H1 (cell line): ENCODE measurements at regions not wholly inside any gene's neighbourhood (a gene's known extent, or its start where the extent isn't known, plus 50 kb on each side); places are given as distances from the start of the nearest gene placed in this dataset.

Experiments
- CTCF ChIA-PET: fragments of 300-600 bp; sonication (Branson Sonifier 250); formaldehyde crosslinking; loops from one replicate; lab custom pipeline; 2021; ENCODE audit not compliant: partially characterized antibody; lab: Charles Lee
- POLR2A ChIA-PET: fragments of 300-600 bp; sonication (Branson Sonifier 250); formaldehyde crosslinking; loops from one replicate; lab custom pipeline; 2021; ENCODE audit warnings: inconsistent platforms; ENCODE audit not compliant: partially characterized antibody; lab: Charles Lee
- DNase-seq, 2 experiments: peaks; one replicate each; pipeline versions ENCODE4 v3.0.0 to v3.0.0-alpha.2; 2010 to 2022; ENCODE audit warnings: low spot score in 2 of 2, low read depth in 1 of 2, mixed read lengths in 1 of 2
- FAIRE-seq: peaks from 2 replicates; lab custom pipeline; 2011; peaks lifted over from hg19 to GRCh38; lab: Jason Lieb, UNC
- H2AFZ ChIP-seq: 2 replicates; pipeline ENCODE4 v1.8.1; 2012; ENCODE audit warnings: low read length, inconsistent platforms
- H2AK5ac ChIP-seq: 2 replicates; pipeline ENCODE4 v1.6.1; 2013; ENCODE audit warnings: low read depth, low read length
- H2BK120ac ChIP-seq: replicated peaks from 2 replicates; pipeline ENCODE3; 2013; ENCODE audit warnings: low read depth, low read length, inconsistent platforms
- H2BK12ac ChIP-seq: 2 replicates; pipeline ENCODE4 v1.6.1; 2013; ENCODE audit warnings: low read depth, low read length
- H2BK15ac ChIP-seq: 2 replicates; pipeline ENCODE4 v1.6.1; 2013; ENCODE audit warnings: low read length
- H2BK20ac ChIP-seq: 2 replicates; pipeline ENCODE4 v1.6.1; 2013; ENCODE audit warnings: low read length
- H2BK5ac ChIP-seq: 2 replicates; pipeline ENCODE4 v1.6.1; 2013; ENCODE audit warnings: low read depth, low read length
- H3K14ac ChIP-seq: 2 replicates; pipeline ENCODE4 v1.6.1; 2013; ENCODE audit warnings: inconsistent platforms; ENCODE audit not compliant: insufficient read length
- H3K18ac ChIP-seq: 2 replicates; pipeline ENCODE4 v1.6.1; 2013; ENCODE audit warnings: low read length; ENCODE audit errors: extremely low read depth
- H3K23ac ChIP-seq: 2 replicates; pipeline ENCODE4 v1.6.1; 2013; ENCODE audit warnings: inconsistent platforms; ENCODE audit not compliant: insufficient read length
- H3K23me2 ChIP-seq: 2 replicates; pipeline ENCODE4 v1.6.1; 2013; ENCODE audit warnings: low read depth, low read length
- H3K27ac ChIP-seq: 2 replicates; pipeline ENCODE4 v1.6.1; 2011; ENCODE audit warnings: low read depth, low read length, inconsistent platforms
- H3K27me3 ChIP-seq, 4 experiments: replicated peaks in 1 of 4; 1 replicate in 1 of 4; 2 replicates in 3 of 4; pipeline versions ENCODE4 v1.6.1 to v1.8.1; 2011 to 2013; ENCODE audit warnings: low read length in 3 of 4, mild to moderate bottlenecking in 3 of 4, inconsistent platforms in 2 of 4, mixed read lengths in 2 of 4, moderate library complexity in 1 of 4; ENCODE audit not compliant: control insufficient read depth in 3 of 4, insufficient read depth in 3 of 4; ENCODE audit errors: extremely low read depth in 1 of 4
- H3K36me3 ChIP-seq, 4 experiments: 2 replicates each; pipeline versions ENCODE4 v1.6.1 to v1.8.1; 2011 to 2013; ENCODE audit warnings: mild to moderate bottlenecking in 4 of 4, low read length in 3 of 4, moderate library complexity in 2 of 4, control low read depth in 1 of 4, inconsistent platforms in 1 of 4; ENCODE audit not compliant: insufficient read depth in 4 of 4, control insufficient read depth in 2 of 4
- H3K4ac ChIP-seq: replicated peaks from 2 replicates; pipeline ENCODE3; 2013; ENCODE audit warnings: low read length, low read depth, mixed read lengths, inconsistent platforms; ENCODE audit not compliant: insufficient read length
- H3K4me1 ChIP-seq, 4 experiments: replicated peaks in 1 of 4; 1 replicate in 1 of 4; 2 replicates in 3 of 4; pipeline versions ENCODE4 v1.6.1 to v1.8.1; 2011 to 2013; ENCODE audit warnings: low read length in 3 of 4, inconsistent platforms in 2 of 4, mixed read lengths in 1 of 4; ENCODE audit not compliant: insufficient read depth in 4 of 4, control insufficient read depth in 3 of 4
- H3K4me2 ChIP-seq, 2 experiments: 2 replicates each; pipeline versions ENCODE4 v1.6.1 to v1.8.1; 2011 to 2013; ENCODE audit warnings: low read depth in 2 of 2, low read length in 2 of 2, control low read depth in 1 of 2, inconsistent platforms in 1 of 2, mild to moderate bottlenecking in 1 of 2; ENCODE audit not compliant: insufficient read depth in 1 of 2
- H3K4me3 ChIP-seq, 4 experiments: fragments of 200-600, 300-600 bp in 1 of 4; sonication (generic), shearing (Covaris generic), sonication (Bioruptor Twin) in 1 of 4; 2 replicates each; pipeline versions ENCODE4 v1.5.1 to v1.8.1; 2011 to 2016; ENCODE audit warnings: low read length in 4 of 4, low read depth in 3 of 4, control low read depth in 2 of 4, inconsistent platforms in 2 of 4, mild to moderate bottlenecking in 2 of 4, mixed read lengths in 1 of 4, moderate library complexity in 1 of 4; ENCODE audit not compliant: insufficient read depth in 2 of 4; ENCODE audit errors: extremely low read depth in 1 of 4
- H3K56ac ChIP-seq: replicated peaks from 2 replicates; pipeline ENCODE3; 2013; ENCODE audit warnings: low read depth, mild to moderate bottlenecking, mixed read lengths, low read length, inconsistent platforms; ENCODE audit not compliant: insufficient read length
- H3K79me1 ChIP-seq: 2 replicates; pipeline ENCODE4 v1.6.1; 2013; ENCODE audit warnings: low read depth, low read length, control low read depth
- H3K79me2 ChIP-seq, 2 experiments: 2 replicates each; pipeline versions ENCODE4 v1.6.1 to v1.8.1; 2012 to 2013; ENCODE audit warnings: low read length in 2 of 2, mild to moderate bottlenecking in 2 of 2, inconsistent platforms in 1 of 2; ENCODE audit not compliant: insufficient read depth in 2 of 2, control insufficient read depth in 1 of 2
- H3K9ac ChIP-seq, 4 experiments: replicated peaks in 1 of 4; 1 replicate in 1 of 4; 2 replicates in 3 of 4; pipeline versions ENCODE4 v1.6.1 to v1.8.1; 2011 to 2013; ENCODE audit warnings: low read depth in 3 of 4, low read length in 3 of 4, control low read depth in 2 of 4, mild to moderate bottlenecking in 2 of 4, moderate library complexity in 2 of 4, inconsistent platforms in 1 of 4; ENCODE audit errors: extremely low read depth in 1 of 4
- H3K9me3 ChIP-seq, 2 experiments: 2 replicates each; pipeline versions ENCODE4 v1.6.1 to v1.8.1; 2012 to 2013; ENCODE audit warnings: mild to moderate bottlenecking in 2 of 2, moderate library complexity in 2 of 2, control low read depth in 1 of 2, inconsistent platforms in 1 of 2, low read depth in 1 of 2, low read length in 1 of 2, mixed read lengths in 1 of 2; ENCODE audit not compliant: insufficient read depth in 2 of 2
- H4K20me1 ChIP-seq, 2 experiments: replicated peaks in 1 of 2; 2 replicates each; pipeline versions ENCODE3 to v1.8.1; 2011 to 2013; ENCODE audit warnings: inconsistent platforms in 2 of 2, low read length in 2 of 2, mild to moderate bottlenecking in 1 of 2; ENCODE audit not compliant: insufficient read depth in 2 of 2, control insufficient read depth in 1 of 2
- H4K5ac ChIP-seq: 2 replicates; pipeline ENCODE4 v1.6.1; 2013; ENCODE audit warnings: low read length, low read depth, mixed read lengths, inconsistent platforms; ENCODE audit not compliant: insufficient read length
- H4K8ac ChIP-seq: 2 replicates; pipeline ENCODE4 v1.8.0; 2013; ENCODE audit warnings: mild to moderate bottlenecking, moderate library complexity, low read length, inconsistent platforms; ENCODE audit not compliant: insufficient read depth; ENCODE audit errors: extremely low read depth
- H4K91ac ChIP-seq: replicated peaks from 2 replicates; pipeline ENCODE3; 2013; ENCODE audit warnings: low read length, mixed read lengths, inconsistent platforms; ENCODE audit not compliant: insufficient read length
- CEBPB ChIP-seq: IDR thresholded peaks from 2 replicates; pipeline ENCODE4 v1.6.1; 2012; ENCODE audit warnings: low read depth, low read length
- CTBP2 ChIP-seq: IDR thresholded peaks from 2 replicates; pipeline ENCODE4 v1.7.0; 2011; ENCODE audit warnings: borderline replicate concordance, mild to moderate bottlenecking, moderate library complexity, mixed read lengths, low read length; ENCODE audit not compliant: insufficient read depth, insufficient read length
- E2F6 ChIP-seq: IDR thresholded peaks from 2 replicates; pipeline ENCODE4 v1.6.1; 2012; ENCODE audit warnings: inconsistent platforms
- HDAC6 ChIP-seq: IDR thresholded peaks from one replicate; pipeline ENCODE4 v1.7.1; 2012; ENCODE audit warnings: low read depth, mild to moderate bottlenecking, inconsistent platforms, low read length, moderate library complexity
- KDM1A ChIP-seq: fragments of 200-600, 300-600 bp; sonication (generic); IDR thresholded peaks from 2 replicates; pipeline ENCODE4 v1.7.1; 2016; ENCODE audit warnings: mild to moderate bottlenecking, low read length, borderline replicate concordance
- PHF8 ChIP-seq: fragments of 200-600 bp; sonication (generic); conservative IDR thresholded peaks from 2 replicates; pipeline ENCODE4 v1.7.1; 2012; ENCODE audit warnings: low read depth, mild to moderate bottlenecking, inconsistent platforms, low read length, moderate library complexity
- POLR2A ChIP-seq, 2 experiments: IDR thresholded peaks; 1 replicate in 1 of 2; 2 replicates in 1 of 2; pipeline ENCODE4 v1.6.1; 2011; ENCODE audit warnings: low read depth in 2 of 2, low read length in 2 of 2, mild to moderate bottlenecking in 2 of 2; ENCODE audit errors: control extremely low read depth in 1 of 2
- SIN3A ChIP-seq, 2 experiments: IDR thresholded peaks in 1 of 2; conservative IDR thresholded peaks in 1 of 2; 2 replicates each; pipeline ENCODE4 v1.6.1; 2011 to 2012; ENCODE audit warnings: low read length in 2 of 2, improper control_type of control experiment in 1 of 2, low read depth in 1 of 2, mild to moderate bottlenecking in 1 of 2
- SIRT6 ChIP-seq: IDR thresholded peaks from one replicate; pipeline ENCODE4 v1.7.1; 2012; ENCODE audit warnings: low read length, inconsistent platforms
- TAF1 ChIP-seq: IDR thresholded peaks from 2 replicates; pipeline ENCODE4 v1.6.1; 2011; ENCODE audit warnings: mild to moderate bottlenecking, low read depth, low read length

GRCh38 chr3:144263706-144264105 lies 292.1 kb downstream of the DIPK2A start:
- FAIRE-seq, result no peak

More at GRCh38 chr3:144263706-144264105, 292.1 kb downstream of the DIPK2A start:
- Histone ChIP-seq H4K8ac (no peak overlapping the region), H4K91ac (no peak overlapping the region), H3K27ac (no peak overlapping the region), H3K9me3 (no peaks in the 10 kb centered on the region), H3K36me3 (no peaks in the 10 kb centered on the region), H3K79me2 (no peaks in the 10 kb centered on the region), H2BK20ac (no peak overlapping the region), H3K27me3 (no peaks in the 10 kb centered on the region), H3K4me2 (no peak overlapping the region), H3K18ac (no peak overlapping the region), H2AFZ (no peak overlapping the region), H2AK5ac (no peak overlapping the region), H2BK5ac (no peak overlapping the region), H3K4me1 (no peaks in the 10 kb centered on the region), H3K9ac (no peak overlapping the region), H2BK120ac (no peak overlapping the region), H3K4me3 (no peak overlapping the region), H3K4ac (no peak overlapping the region), H3K79me1 (no peaks in the 10 kb centered on the region), H2BK15ac (no peak overlapping the region), H4K20me1 (no peaks in the 10 kb centered on the region), H3K56ac (no peak overlapping the region), H3K23ac (no peak overlapping the region), H4K5ac (no peak overlapping the region), H2BK12ac (no peak overlapping the region), H3K23me2 (no peaks in the 10 kb centered on the region), H3K14ac (no peak overlapping the region)
- CTCF ChIA-PET, result interaction anchor here (0.5 kb wide), 1 partner anchor 287 kb away, joined by 3 read pairs; no protein-coding TSS in a partner anchor
- TF ChIP-seq CEBPB (no peak), E2F6 (no peak), SIRT6 (no peak), CTBP2 (no peak), TAF1 (no peak), PHF8 (no peak), KDM1A (no peak), POLR2A (IDR thresholded peaks at IDR 0.05; ENCODE audit: control extremely low read depth in 1 of 2, low read depth in 2 of 2, low read length in 2 of 2) (no peak), HDAC6 (no peak), SIN3A (conservative IDR thresholded peaks at IDR 0.05 in 1 of 2, IDR thresholded peaks at IDR 0.05 in 1 of 2; ENCODE audit: low read depth in 1 of 2, low read length in 2 of 2) (no peak)
- no peak for DNase-seq
- POLR2A ChIA-PET, result no interaction called here
